K562 (cell line): ENCODE measurements at regions not wholly inside any gene's neighbourhood (a gene's known extent, or its start where the extent isn't known, plus 50 kb on each side); places are given as distances from the start of the nearest gene placed in this dataset.

Experiments used
- ATAC-seq: fragments of 200-7000 bp; cut with Tn5 transposase; 3 replicates; pipeline ENCODE4 v1.9.1; 2020; ENCODE audit warnings: moderate library complexity
- BruUV-seq: library from RNA; stranded (reverse); fragments of 400-500 nt; replicated peaks from 2 replicates; lab custom pipeline; 2021; lab: Mats Ljungman, UMichigan
- CTCF ChIA-PET: fragments of 300-600 bp; formaldehyde crosslinking; extraction: SDS; loops from one replicate; lab custom pipeline; 2021; ENCODE audit warnings: low intra/inter-chr PET ratio; lab: Yijun Ruan, JAX
- POLR2A ChIA-PET: fragments of 300-600, 350-650 bp; sonication (Branson Sonifier 250); formaldehyde crosslinking; extraction: SDS; loops from one replicate; lab custom pipeline; 2021; ENCODE audit warnings: antibody characterized with exemption, inconsistent platforms; lab: Yijun Ruan, JAX
- DNase-seq, 4 experiments: peaks; one replicate each; pipeline versions ENCODE4 v3.0.0 to v3.0.0-alpha.2; 2011 to 2018; ENCODE audit warnings: low spot score in 3 of 4, mixed read lengths in 3 of 4; ENCODE audit errors: extremely low read depth in 1 of 4
- FAIRE-seq: peaks from 2 replicates; lab custom pipeline; 2011; peaks lifted over from hg19 to GRCh38; lab: Jason Lieb, UNC
- H2AFZ ChIP-seq: 2 replicates; pipeline ENCODE4 v1.6.0; 2011; ENCODE audit warnings: low read depth, low read length, control low read depth, inconsistent platforms
- H3K27ac ChIP-seq: fragments of 200-600 bp; 3 replicates; pipeline ENCODE4 v1.8.0; 2011; ENCODE audit warnings: low read depth, mild to moderate bottlenecking, control low read depth, inconsistent platforms, low read length, moderate library complexity, mixed read lengths; ENCODE audit errors: extremely low read depth
- H3K27me3 ChIP-seq, 2 experiments: fragments of 300-600 bp in 1 of 2; 2 replicates in 1 of 2; 3 replicates in 1 of 2; pipeline versions ENCODE4 v1.6.0 to v1.8.0; 2011; ENCODE audit warnings: inconsistent platforms in 2 of 2, low read length in 2 of 2, mild to moderate bottlenecking in 1 of 2, mixed read lengths in 1 of 2, moderate library complexity in 1 of 2; ENCODE audit not compliant: control insufficient read depth in 2 of 2, insufficient read depth in 2 of 2
- H3K36me3 ChIP-seq: fragments of 300-600 bp; 3 replicates; pipeline ENCODE4 v1.8.0; 2011; ENCODE audit warnings: mild to moderate bottlenecking, low read length, inconsistent platforms; ENCODE audit not compliant: control insufficient read depth, insufficient read depth
- H3K4me1 ChIP-seq, 2 experiments: fragments of 200-600 bp in 1 of 2; replicated peaks in 1 of 2; 2 replicates in 1 of 2; 3 replicates in 1 of 2; pipeline versions ENCODE4 v1.5.1 to v1.8.0; 2011; ENCODE audit warnings: inconsistent platforms in 2 of 2, low read length in 2 of 2, mild to moderate bottlenecking in 1 of 2, mixed read lengths in 1 of 2, moderate library complexity in 1 of 2; ENCODE audit not compliant: control insufficient read depth in 2 of 2, insufficient read depth in 2 of 2
- H3K4me2 ChIP-seq: 2 replicates; pipeline ENCODE4 v1.6.1; 2011; ENCODE audit warnings: low read length, control low read depth, inconsistent platforms, mixed read lengths; ENCODE audit not compliant: insufficient read depth
- H3K4me3 ChIP-seq: fragments of 200-600 bp; sonication (generic), shearing (Covaris generic); 2 replicates; pipeline ENCODE4 v1.5.1; 2016; ENCODE audit warnings: control low read depth, inconsistent platforms
- H3K79me2 ChIP-seq: fragments of 200-600 bp; 3 replicates; pipeline ENCODE4 v1.8.0; 2011; ENCODE audit warnings: low read length, inconsistent platforms; ENCODE audit not compliant: control insufficient read depth, insufficient read depth
- H3K9ac ChIP-seq, 2 experiments: 2 replicates each; pipeline versions ENCODE4 v1.6.0 to v1.6.1; 2011; ENCODE audit warnings: low read depth in 2 of 2, low read length in 2 of 2, control low read depth in 1 of 2, inconsistent platforms in 1 of 2, mild to moderate bottlenecking in 1 of 2, mixed read lengths in 1 of 2; ENCODE audit not compliant: insufficient read depth in 1 of 2
- H3K9me1 ChIP-seq: one replicate; pipeline ENCODE4 v1.6.0; 2011; ENCODE audit warnings: inconsistent platforms, mild to moderate bottlenecking, low read length, moderate library complexity; ENCODE audit not compliant: control insufficient read depth, insufficient read depth
- H3K9me3 ChIP-seq: replicated peaks from 2 replicates; pipeline ENCODE4 v1.5.1; 2011; ENCODE audit warnings: low read depth, low read length, inconsistent platforms; ENCODE audit not compliant: control insufficient read depth, insufficient read depth
- H4K20me1 ChIP-seq: replicated peaks from 2 replicates; pipeline ENCODE4 v1.6.1; 2011; ENCODE audit warnings: low read length, inconsistent platforms, mixed read lengths; ENCODE audit not compliant: control insufficient read depth, insufficient read depth
- BRCA1 ChIP-seq, 2 experiments: fragments of 450-650 bp in 1 of 2; sonication (generic) in 1 of 2; formaldehyde crosslinking in 1 of 2; IDR thresholded peaks; 2 replicates each; pipeline versions ENCODE4 v1.5.0 to v1.6.1; 2017 to 2020; ENCODE audit warnings: mild to moderate bottlenecking in 1 of 2, missing genetic modification reagents in 1 of 2
- CBFA2T2 ChIP-seq: fragments of 450-650 bp; conservative IDR thresholded peaks from 2 replicates; pipeline ENCODE4 v1.6.1; 2017; ENCODE audit warnings: mild to moderate bottlenecking
- DPF2 ChIP-seq: fragments of 450-650 bp; IDR thresholded peaks from 2 replicates; pipeline ENCODE4 v1.6.1; 2016
- GATAD2A ChIP-seq: fragments of 450-650 bp; IDR thresholded peaks from 2 replicates; pipeline ENCODE4 v1.6.1; 2017
- MEF2A ChIP-seq: IDR thresholded peaks from 2 replicates; pipeline ENCODE4 v1.6.1; 2011; ENCODE audit warnings: low read depth, mild to moderate bottlenecking, low read length, moderate library complexity; ENCODE audit not compliant: control insufficient read depth
- RREB1 ChIP-seq: fragments of 250-450 bp; sonication (Bioruptor Pico); IDR thresholded peaks from 2 replicates; pipeline ENCODE4 v1.4.0; 2020
- SMARCE1 ChIP-seq: fragments of 450-650 bp; IDR thresholded peaks from 2 replicates; pipeline ENCODE4 v1.7.1; 2016; ENCODE audit warnings: mild to moderate bottlenecking
- TAF1 ChIP-seq: IDR thresholded peaks from 2 replicates; pipeline ENCODE4 v1.6.1; 2011; ENCODE audit warnings: mild to moderate bottlenecking, low read length, moderate library complexity; ENCODE audit not compliant: insufficient read depth, control insufficient read depth, severe bottlenecking; ENCODE audit errors: extremely low read depth
- ZNF3 ChIP-seq: fragments of 250-450 bp; sonication (Bioruptor Pico); IDR thresholded peaks from 2 replicates; pipeline ENCODE4 v1.5.0; 2021; ENCODE audit warnings: mild to moderate bottlenecking, moderate library complexity
- ZSCAN29 ChIP-seq: fragments of 450-650 bp; IDR thresholded peaks from 2 replicates; pipeline ENCODE4 v1.6.1; 2017
- WGBS: fragments of 100-300 bp; shearing (Covaris generic); methylation state at CpG from one replicate; pipeline ENCODE4 v1.1.6; 2016; ENCODE audit warnings: low coverage, mixed read lengths; ENCODE audit not compliant: insufficient coverage; ENCODE audit errors: missing lambda C conversion rate; 5-methylcytosine and 5-hydroxymethylcytosine counted together
- in situ Hi-C: fragments of 300-500 bp; cut with MboI; formaldehyde crosslinking; loops from 4 replicates; pipeline ENCODE4 v1.15.0; 2018; ENCODE audit warnings: inconsistent platforms, mixed read lengths
- intact Hi-C: fragments of 100-400 bp; cut with micrococcal nuclease; formaldehyde crosslinking; loops from 2 replicates; pipeline ENCODE4 v1.14.2; 2022

GRCh38 chr2:103963146-103963725 is 890.7 kb upstream of the POU3F3 start:
- no peak overlapping the region for H2AFZ ChIP-seq
- H3K27me3 ChIP-seq: no peaks in the 10 kb centered on the region
- H3K27ac ChIP-seq: no peak overlapping the region
- H3K9me1 ChIP-seq: no peaks in the 10 kb centered on the region
- ChIA-PET POLR2A (no interaction called here), CTCF (no interaction called here)
- FAIRE-seq (no peak), DNase-seq (no peak), ATAC-seq (no peak)
- BruUV-seq: no TSS peak
- no peaks in the 10 kb centered on the region for H4K20me1 ChIP-seq
- no peaks in the 10 kb centered on the region for H3K79me2 ChIP-seq
- H3K9me3 ChIP-seq: no peaks in the 10 kb centered on the region; the same call in 1 of the 2 replicates
- no peaks in the 10 kb centered on the region for H3K36me3 ChIP-seq
- WGBS: 0% methylated on average over 5 of the region's 5 CpGs
- TF ChIP-seq CBFA2T2 (no peak), SMARCE1 (no peak), ZNF3 (CRISPR knock-in tag) (no peak), BRCA1 (IDR thresholded peaks at IDR 0.05) (no peak), BRCA1 (CRISPR knock-in tag; IDR thresholded peaks at IDR 0.05) (no peak), MEF2A (no peak), TAF1 (no peak)
- H3K4me3 ChIP-seq: no peak overlapping the region
- H3K4me2 ChIP-seq: no peak overlapping the region
- H3K9ac ChIP-seq: no peak overlapping the region
- in situ Hi-C loops (no loop called here), intact Hi-C loops (no loop called here)
- no peaks in the 10 kb centered on the region for H3K4me1 ChIP-seq

- no peak for DNase-seq
- ATAC-seq: no peak
- no peak overlapping the region for H3K27ac ChIP-seq
- in situ Hi-C loops (no loop called here), intact Hi-C loops (no loop called here)
- no peak overlapping the region for H2AFZ ChIP-seq
- BruUV-seq: no TSS peak
- no peaks in the 10 kb centered on the region for H3K36me3 ChIP-seq
- H3K9ac ChIP-seq: no peak overlapping the region
- no peaks in the 10 kb centered on the region for H3K4me1 ChIP-seq
- no peaks in the 10 kb centered on the region for H4K20me1 ChIP-seq
- no peaks in the 10 kb centered on the region for H3K27me3 ChIP-seq
- WGBS: 1% methylated on average over 4 of the region's 4 CpGs
- H3K4me2 ChIP-seq: no peak overlapping the region
- CTCF ChIA-PET: no interaction called here
- no peaks in the 10 kb centered on the region for H3K9me3 ChIP-seq
- no peak for FAIRE-seq
- POLR2A ChIA-PET: no interaction called here
- no peaks in the 10 kb centered on the region for H3K79me2 ChIP-seq
- no peaks in the 10 kb centered on the region for H3K9me1 ChIP-seq
- H3K4me3 ChIP-seq: no peak overlapping the region
- TF ChIP-seq RREB1 (no peak), GATAD2A (no peak), DPF2 (no peak), ZSCAN29 (peak; percentile 59; the same call in 1 of the 2 replicates)
- TF ChIP-seq, all 486 proteins: peak for 1
Observed at GRCh38 chr2:103977241-103977640, 876.7 kb upstream of the POU3F3 start.
